H1 (cell line): ENCODE measurements at regions not wholly inside any gene's neighbourhood (a gene's known extent, or its start where the extent isn't known, plus 50 kb on each side); places are given as distances from the start of the nearest gene placed in this dataset.

Experiments used
- CTCF ChIA-PET: fragments of 300-600 bp; sonication (Branson Sonifier 250); formaldehyde crosslinking; loops from one replicate; lab custom pipeline; 2021; ENCODE audit not compliant: partially characterized antibody; lab: Charles Lee
- POLR2A ChIA-PET: fragments of 300-600 bp; sonication (Branson Sonifier 250); formaldehyde crosslinking; loops from one replicate; lab custom pipeline; 2021; ENCODE audit warnings: inconsistent platforms; ENCODE audit not compliant: partially characterized antibody; lab: Charles Lee
- DNase-seq, 2 experiments: peaks; one replicate each; pipeline versions ENCODE4 v3.0.0 to v3.0.0-alpha.2; 2010 to 2022; ENCODE audit warnings: low spot score in 2 of 2, low read depth in 1 of 2, mixed read lengths in 1 of 2
- FAIRE-seq: peaks from 2 replicates; lab custom pipeline; 2011; peaks lifted over from hg19 to GRCh38; lab: Jason Lieb, UNC
- H2AFZ ChIP-seq: 2 replicates; pipeline ENCODE4 v1.8.1; 2012; ENCODE audit warnings: low read length, inconsistent platforms
- H2AK5ac ChIP-seq: 2 replicates; pipeline ENCODE4 v1.6.1; 2013; ENCODE audit warnings: low read depth, low read length
- H2BK120ac ChIP-seq: replicated peaks from 2 replicates; pipeline ENCODE3; 2013; ENCODE audit warnings: low read depth, low read length, inconsistent platforms
- H2BK12ac ChIP-seq: 2 replicates; pipeline ENCODE4 v1.6.1; 2013; ENCODE audit warnings: low read depth, low read length
- H2BK15ac ChIP-seq: 2 replicates; pipeline ENCODE4 v1.6.1; 2013; ENCODE audit warnings: low read length
- H2BK20ac ChIP-seq: 2 replicates; pipeline ENCODE4 v1.6.1; 2013; ENCODE audit warnings: low read length
- H2BK5ac ChIP-seq: 2 replicates; pipeline ENCODE4 v1.6.1; 2013; ENCODE audit warnings: low read depth, low read length
- H3K14ac ChIP-seq: 2 replicates; pipeline ENCODE4 v1.6.1; 2013; ENCODE audit warnings: inconsistent platforms; ENCODE audit not compliant: insufficient read length
- H3K18ac ChIP-seq: 2 replicates; pipeline ENCODE4 v1.6.1; 2013; ENCODE audit warnings: low read length; ENCODE audit errors: extremely low read depth
- H3K23ac ChIP-seq: 2 replicates; pipeline ENCODE4 v1.6.1; 2013; ENCODE audit warnings: inconsistent platforms; ENCODE audit not compliant: insufficient read length
- H3K23me2 ChIP-seq: 2 replicates; pipeline ENCODE4 v1.6.1; 2013; ENCODE audit warnings: low read depth, low read length
- H3K27ac ChIP-seq: 2 replicates; pipeline ENCODE4 v1.6.1; 2011; ENCODE audit warnings: low read depth, low read length, inconsistent platforms
- H3K27me3 ChIP-seq, 4 experiments: replicated peaks in 1 of 4; 1 replicate in 1 of 4; 2 replicates in 3 of 4; pipeline versions ENCODE4 v1.6.1 to v1.8.1; 2011 to 2013; ENCODE audit warnings: low read length in 3 of 4, mild to moderate bottlenecking in 3 of 4, inconsistent platforms in 2 of 4, mixed read lengths in 2 of 4, moderate library complexity in 1 of 4; ENCODE audit not compliant: control insufficient read depth in 3 of 4, insufficient read depth in 3 of 4; ENCODE audit errors: extremely low read depth in 1 of 4
- H3K36me3 ChIP-seq, 4 experiments: 2 replicates each; pipeline versions ENCODE4 v1.6.1 to v1.8.1; 2011 to 2013; ENCODE audit warnings: mild to moderate bottlenecking in 4 of 4, low read length in 3 of 4, moderate library complexity in 2 of 4, control low read depth in 1 of 4, inconsistent platforms in 1 of 4; ENCODE audit not compliant: insufficient read depth in 4 of 4, control insufficient read depth in 2 of 4
- H3K4ac ChIP-seq: replicated peaks from 2 replicates; pipeline ENCODE3; 2013; ENCODE audit warnings: low read length, low read depth, mixed read lengths, inconsistent platforms; ENCODE audit not compliant: insufficient read length
- H3K4me1 ChIP-seq, 4 experiments: replicated peaks in 1 of 4; 1 replicate in 1 of 4; 2 replicates in 3 of 4; pipeline versions ENCODE4 v1.6.1 to v1.8.1; 2011 to 2013; ENCODE audit warnings: low read length in 3 of 4, inconsistent platforms in 2 of 4, mixed read lengths in 1 of 4; ENCODE audit not compliant: insufficient read depth in 4 of 4, control insufficient read depth in 3 of 4
- H3K4me2 ChIP-seq, 2 experiments: 2 replicates each; pipeline versions ENCODE4 v1.6.1 to v1.8.1; 2011 to 2013; ENCODE audit warnings: low read depth in 2 of 2, low read length in 2 of 2, control low read depth in 1 of 2, inconsistent platforms in 1 of 2, mild to moderate bottlenecking in 1 of 2; ENCODE audit not compliant: insufficient read depth in 1 of 2
- H3K4me3 ChIP-seq, 4 experiments: fragments of 200-600, 300-600 bp in 1 of 4; sonication (generic), shearing (Covaris generic), sonication (Bioruptor Twin) in 1 of 4; 2 replicates each; pipeline versions ENCODE4 v1.5.1 to v1.8.1; 2011 to 2016; ENCODE audit warnings: low read length in 4 of 4, low read depth in 3 of 4, control low read depth in 2 of 4, inconsistent platforms in 2 of 4, mild to moderate bottlenecking in 2 of 4, mixed read lengths in 1 of 4, moderate library complexity in 1 of 4; ENCODE audit not compliant: insufficient read depth in 2 of 4; ENCODE audit errors: extremely low read depth in 1 of 4
- H3K56ac ChIP-seq: replicated peaks from 2 replicates; pipeline ENCODE3; 2013; ENCODE audit warnings: low read depth, mild to moderate bottlenecking, mixed read lengths, low read length, inconsistent platforms; ENCODE audit not compliant: insufficient read length
- H3K79me1 ChIP-seq: 2 replicates; pipeline ENCODE4 v1.6.1; 2013; ENCODE audit warnings: low read depth, low read length, control low read depth
- H3K79me2 ChIP-seq, 2 experiments: 2 replicates each; pipeline versions ENCODE4 v1.6.1 to v1.8.1; 2012 to 2013; ENCODE audit warnings: low read length in 2 of 2, mild to moderate bottlenecking in 2 of 2, inconsistent platforms in 1 of 2; ENCODE audit not compliant: insufficient read depth in 2 of 2, control insufficient read depth in 1 of 2
- H3K9ac ChIP-seq, 4 experiments: replicated peaks in 1 of 4; 1 replicate in 1 of 4; 2 replicates in 3 of 4; pipeline versions ENCODE4 v1.6.1 to v1.8.1; 2011 to 2013; ENCODE audit warnings: low read depth in 3 of 4, low read length in 3 of 4, control low read depth in 2 of 4, mild to moderate bottlenecking in 2 of 4, moderate library complexity in 2 of 4, inconsistent platforms in 1 of 4; ENCODE audit errors: extremely low read depth in 1 of 4
- H3K9me3 ChIP-seq, 2 experiments: 2 replicates each; pipeline versions ENCODE4 v1.6.1 to v1.8.1; 2012 to 2013; ENCODE audit warnings: mild to moderate bottlenecking in 2 of 2, moderate library complexity in 2 of 2, control low read depth in 1 of 2, inconsistent platforms in 1 of 2, low read depth in 1 of 2, low read length in 1 of 2, mixed read lengths in 1 of 2; ENCODE audit not compliant: insufficient read depth in 2 of 2
- H4K20me1 ChIP-seq, 2 experiments: replicated peaks in 1 of 2; 2 replicates each; pipeline versions ENCODE3 to v1.8.1; 2011 to 2013; ENCODE audit warnings: inconsistent platforms in 2 of 2, low read length in 2 of 2, mild to moderate bottlenecking in 1 of 2; ENCODE audit not compliant: insufficient read depth in 2 of 2, control insufficient read depth in 1 of 2
- H4K5ac ChIP-seq: 2 replicates; pipeline ENCODE4 v1.6.1; 2013; ENCODE audit warnings: low read length, low read depth, mixed read lengths, inconsistent platforms; ENCODE audit not compliant: insufficient read length
- H4K8ac ChIP-seq: 2 replicates; pipeline ENCODE4 v1.8.0; 2013; ENCODE audit warnings: mild to moderate bottlenecking, moderate library complexity, low read length, inconsistent platforms; ENCODE audit not compliant: insufficient read depth; ENCODE audit errors: extremely low read depth
- H4K91ac ChIP-seq: replicated peaks from 2 replicates; pipeline ENCODE3; 2013; ENCODE audit warnings: low read length, mixed read lengths, inconsistent platforms; ENCODE audit not compliant: insufficient read length
- CBX5 ChIP-seq: fragments of 300-800, 300-1000 bp; sonication (generic); IDR thresholded peaks from 2 replicates; pipeline ENCODE4 v1.7.1; 2016; ENCODE audit warnings: antibody characterized with exemption, low read length, low read depth
- CHD1 ChIP-seq: IDR thresholded peaks from 2 replicates; pipeline ENCODE4 v1.6.1; 2012; ENCODE audit warnings: low read depth, low read length, improper control_type of control experiment
- FOSL1 ChIP-seq: IDR thresholded peaks from 2 replicates; pipeline ENCODE4 v1.6.1; 2011; ENCODE audit warnings: mild to moderate bottlenecking, low read depth, low read length, moderate library complexity; ENCODE audit not compliant: insufficient read depth
- USF2 ChIP-seq: IDR thresholded peaks from 2 replicates; pipeline ENCODE4 v1.6.1; 2011; ENCODE audit warnings: low read length, improper control_type of control experiment
- WGBS, 2 experiments: shearing (Covaris generic) in 1 of 2; methylation state at CpG; one replicate each; pipeline versions ENCODE4 v1.1.6 to v1.1.7; 2013 to 2015; ENCODE audit warnings: low lambda C conversion rate in 2 of 2, mixed read lengths in 2 of 2, inconsistent platforms in 1 of 2, low coverage in 1 of 2, missing lambda C conversion rate in 1 of 2; ENCODE audit not compliant: insufficient replicate concordance in 2 of 2, insufficient coverage in 1 of 2, insufficient read length in 1 of 2; ENCODE audit errors: extremely low coverage in 1 of 2, missing lambda C conversion rate in 1 of 2; 5-methylcytosine and 5-hydroxymethylcytosine counted together

GRCh38 chr6:51029561-51029960, 210.9 kb downstream of the TFAP2B start:
- Histone ChIP-seq H3K9me3 (no peaks in the 10 kb centered on the region), H2AK5ac (no peak overlapping the region), H4K20me1 (no peaks in the 10 kb centered on the region), H3K4me1 (no peaks in the 10 kb centered on the region; a peak in 1 of 7 replicates), H3K23ac (no peak overlapping the region), H3K4me2 (no peak overlapping the region), H3K9ac (no peak overlapping the region), H3K23me2 (no peaks in the 10 kb centered on the region; the same call in 1 of the 2 replicates), H2BK15ac (no peak overlapping the region), H3K27ac (no peak overlapping the region), H3K27me3 (no peaks in the 10 kb centered on the region), H2BK20ac (no peak overlapping the region), H4K91ac (no peak overlapping the region), H2BK5ac (no peak overlapping the region), H3K14ac (no peak overlapping the region), H2BK120ac (no peak overlapping the region), H3K36me3 (no peaks in the 10 kb centered on the region), H3K79me1 (no peaks in the 10 kb centered on the region), H3K79me2 (no peaks in the 10 kb centered on the region), H3K4ac (no peak overlapping the region), H4K8ac (no peak overlapping the region), H3K56ac (no peak overlapping the region), H3K4me3 (no peak overlapping the region), H3K18ac (no peak overlapping the region), H2AFZ (no peak overlapping the region), H4K5ac (no peak overlapping the region), H2BK12ac (no peak overlapping the region)
- FAIRE-seq = no peak
- WGBS, 2 experiments = 95% methylated on average over 1 of the region's 1 CpG; no CpG with 5 or more reads in 1 of the 2 experiments
- POLR2A ChIA-PET = no interaction called here
- TF ChIP-seq CHD1 (no peak), CBX5 (no peak), USF2 (no peak), FOSL1 (no peak)
- DNase-seq = no peak
- CTCF ChIA-PET = no interaction called here
